IPS DF 4.7 (cell line): ENCODE measurements at regions not wholly inside any gene's neighbourhood (a gene's known extent, or its start where the extent isn't known, plus 50 kb on each side); places are given as distances from the start of the nearest gene placed in this dataset.

ENCODE experiments used
- DNase-seq: peaks from one replicate; pipeline ENCODE4 v3.0.0-alpha.2; 2013; ENCODE audit warnings: low spot score; ENCODE audit errors: extremely low read depth

DNA sequence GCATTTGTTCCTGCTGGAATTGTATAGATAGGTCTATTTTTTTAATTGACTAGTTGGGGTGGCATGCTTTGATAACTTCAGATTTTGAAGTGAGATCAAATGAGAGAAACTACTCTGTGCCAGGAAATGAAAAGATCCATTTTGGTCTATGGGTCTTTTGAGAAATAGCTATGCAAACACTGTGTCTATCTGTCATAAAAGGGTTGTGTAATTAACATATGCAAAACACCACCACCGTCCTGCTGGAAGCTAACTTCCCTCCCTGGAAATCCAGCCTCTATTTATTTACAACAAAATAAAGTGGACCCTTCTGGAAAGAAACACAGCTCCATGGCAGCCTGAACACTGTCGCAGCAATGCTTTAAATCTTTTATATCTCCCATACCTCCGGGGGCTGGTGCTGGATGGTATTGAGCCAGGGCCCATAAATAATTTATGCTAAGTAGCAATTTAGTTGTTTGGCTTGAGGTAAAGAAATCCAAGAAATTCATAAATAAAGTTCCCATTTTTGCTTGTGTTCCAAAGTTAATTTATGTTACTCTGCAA lies 244.2 kb upstream of the POU3F2 start:
- no peak for DNase-seq

DNA sequence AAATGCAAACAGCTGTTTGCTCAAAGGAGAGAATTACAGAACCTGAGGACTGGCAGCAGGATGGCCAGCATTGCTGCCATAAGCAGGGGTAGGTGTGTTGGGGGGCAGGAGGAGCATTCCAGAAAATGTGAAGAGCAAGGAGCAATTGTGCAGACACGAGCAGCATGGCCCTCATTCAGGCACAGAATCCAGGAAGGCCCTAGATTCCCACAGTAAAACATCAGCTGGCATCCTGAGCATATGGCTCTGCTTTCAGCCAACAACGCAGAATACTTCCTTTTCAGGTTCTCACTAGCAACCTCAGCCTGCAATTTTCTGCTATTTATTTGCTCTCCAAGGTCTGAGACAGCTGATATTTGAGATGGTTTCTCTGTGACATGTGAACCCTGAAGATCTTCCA lies 243.4 kb upstream of the POU3F2 start:
- DNase-seq, result no peak

- DNase-seq, result no peak
Measured at GRCh38 chr6:98593676-98594075, 240.7 kb upstream of the POU3F2 start.

- no peak for DNase-seq
Measured at GRCh38 chr6:98601716-98602115, 232.7 kb upstream of the POU3F2 start.

DNA sequence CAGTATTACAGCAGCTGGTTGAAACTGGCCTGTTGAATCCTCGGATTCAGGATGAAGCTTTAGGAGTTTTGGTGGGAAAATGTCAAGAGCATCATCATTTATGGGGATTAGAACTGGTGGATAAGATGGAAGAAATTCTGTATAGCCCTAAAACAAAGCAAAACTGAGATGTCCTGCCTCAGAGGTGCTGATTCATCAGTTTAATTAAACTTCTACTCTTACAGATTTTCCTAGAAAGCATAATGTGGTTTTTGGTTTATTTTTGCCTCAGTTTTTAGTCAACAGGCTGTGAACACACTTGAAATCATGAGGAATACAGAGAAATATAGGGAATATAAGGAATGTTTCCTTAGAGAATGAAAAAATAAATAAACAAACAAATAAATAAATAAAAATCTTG lies 228.7 kb upstream of the POU3F2 start:
- DNase-seq, result no peak

- no peak for DNase-seq
Measured at GRCh38 chr6:98627129-98627775, 207.1 kb upstream of the POU3F2 start.

GRCh38 chr6:98633886-98634285 lies 200.5 kb upstream of the POU3F2 start:
- no peak for DNase-seq

DNA sequence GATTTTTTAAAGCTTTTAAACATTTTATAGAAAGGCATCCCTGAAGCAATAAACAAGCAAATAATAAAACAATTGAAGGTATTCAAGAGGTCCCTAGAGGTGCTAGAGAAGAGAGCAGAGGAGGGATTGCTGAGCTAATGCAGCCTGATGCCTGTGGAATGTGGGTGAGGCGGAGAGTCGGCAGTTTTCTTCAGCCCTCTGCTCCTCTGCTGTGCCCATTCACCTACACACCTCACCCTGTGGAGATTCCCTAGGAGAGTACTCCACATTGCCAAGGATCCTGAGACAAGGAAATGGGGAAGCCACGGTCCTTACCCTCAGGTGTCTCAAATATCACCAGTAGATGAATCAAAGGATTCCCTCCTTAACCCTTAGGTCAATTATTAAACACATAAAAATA lies 199.8 kb upstream of the POU3F2 start:
- DNase-seq, result no peak

DNA sequence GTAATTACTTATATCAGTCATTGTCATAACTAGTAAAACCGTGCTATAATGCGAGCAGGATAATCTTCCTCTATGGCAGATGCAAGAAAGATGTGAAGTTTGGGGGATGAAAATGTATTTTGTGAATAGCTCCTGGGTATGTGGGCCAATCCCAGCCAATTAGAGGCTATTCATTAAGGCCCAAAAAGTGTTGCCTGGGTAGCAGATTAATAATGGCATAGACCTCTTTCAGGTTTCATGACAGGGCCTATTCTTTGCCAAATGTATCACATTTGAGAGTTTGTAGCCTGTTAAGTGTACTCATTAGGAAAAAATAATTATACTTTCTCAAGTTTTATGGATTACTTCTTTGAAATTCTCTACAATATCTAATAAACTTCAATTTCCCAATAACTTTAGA lies 199.2 kb upstream of the POU3F2 start:
- DNase-seq, result no peak

- DNase-seq, result no peak
Measured at GRCh38 chr6:98636941-98637340, 197.4 kb upstream of the POU3F2 start.

GRCh38 chr6:98639089-98639635 lies 195.2 kb upstream of the POU3F2 start:
- DNase-seq, result no peak

- no peak for DNase-seq
Measured at GRCh38 chr6:98640366-98640765, 194.0 kb upstream of the POU3F2 start.

DNA sequence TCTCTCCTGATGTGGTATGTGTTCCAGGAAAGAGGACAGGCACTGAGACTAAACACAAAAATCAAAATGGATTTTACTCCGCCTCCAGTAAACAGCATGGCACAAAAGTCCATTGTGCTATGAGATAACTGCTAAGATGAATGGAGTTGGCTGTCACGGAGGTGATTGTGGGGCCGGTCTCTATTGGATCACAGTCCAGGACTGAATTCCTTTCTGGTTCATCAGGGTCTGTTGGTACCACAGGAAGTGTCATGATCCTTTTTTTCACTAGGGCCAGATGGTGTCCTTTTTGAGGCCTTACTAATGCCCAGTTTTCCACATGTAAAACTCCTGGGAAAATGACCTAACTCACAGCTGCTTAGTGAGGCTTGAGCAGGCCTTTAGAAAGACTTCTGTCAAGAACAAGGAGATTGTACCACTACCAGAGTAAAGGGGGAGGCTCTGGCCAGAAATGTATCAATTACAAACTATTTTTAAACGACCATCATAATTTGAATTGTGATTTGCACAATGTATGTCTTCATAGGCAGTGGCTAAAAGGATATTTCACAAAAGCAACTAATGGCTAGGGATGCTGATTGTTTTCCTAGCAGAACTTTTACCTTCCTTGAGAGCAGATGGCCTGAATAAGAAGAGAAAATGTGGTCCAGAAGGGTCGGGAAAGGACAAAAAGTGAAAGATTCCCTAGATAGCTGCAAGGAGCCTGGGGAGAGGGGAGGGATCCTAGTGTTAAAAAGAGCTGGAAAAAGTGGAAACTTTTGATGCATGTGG lies 192.2 kb upstream of the POU3F2 start:
- DNase-seq, result no peak

DNA sequence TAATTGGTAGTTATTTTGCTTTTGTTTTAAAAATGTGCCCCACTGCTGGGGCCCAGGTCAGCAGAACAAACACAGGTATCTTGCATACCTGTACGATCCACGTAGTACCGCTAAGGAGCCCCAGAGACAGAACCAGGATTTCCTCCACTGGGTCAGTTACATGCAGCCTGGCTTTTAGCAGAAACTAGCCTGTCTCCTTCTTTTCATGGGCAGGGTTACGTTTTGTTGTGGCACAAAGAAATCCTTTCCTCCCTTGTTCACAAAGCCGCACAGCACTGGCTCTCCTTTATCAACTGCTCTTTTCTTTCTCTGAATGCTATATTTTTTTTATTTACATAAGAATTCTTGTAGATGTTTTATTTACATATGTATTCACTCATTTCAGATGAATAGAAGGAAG lies 190.3 kb upstream of the POU3F2 start:
- DNase-seq, result no peak

- DNase-seq, result no peak
Measured at GRCh38 chr6:98648211-98648914, 186.0 kb upstream of the POU3F2 start.

DNA sequence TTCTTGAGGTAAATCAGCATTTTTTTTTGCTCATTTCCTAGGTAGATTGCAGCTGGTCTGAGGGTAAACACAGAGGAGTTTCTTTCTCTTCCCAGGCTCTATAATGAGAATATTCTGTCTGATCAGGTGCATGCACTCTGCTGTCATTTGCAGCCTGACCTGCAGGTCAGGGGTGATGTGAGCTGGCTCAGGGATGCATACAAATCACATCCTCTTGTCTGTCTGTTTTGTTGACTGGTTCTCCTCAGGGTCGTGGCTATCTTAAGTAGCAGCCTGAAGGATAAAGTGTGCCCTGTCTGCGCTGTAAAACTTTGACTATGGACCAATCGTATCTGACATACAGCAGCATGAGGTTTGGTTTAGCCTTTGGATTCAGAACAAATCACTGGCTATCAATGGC lies 183.4 kb upstream of the POU3F2 start:
- DNase-seq, result no peak

- DNase-seq, result no peak
Measured at GRCh38 chr6:98653179-98653578, 181.2 kb upstream of the POU3F2 start.

GRCh38 chr6:98657764-98658163 lies 176.6 kb upstream of the POU3F2 start:
- DNase-seq, result no peak

DNA sequence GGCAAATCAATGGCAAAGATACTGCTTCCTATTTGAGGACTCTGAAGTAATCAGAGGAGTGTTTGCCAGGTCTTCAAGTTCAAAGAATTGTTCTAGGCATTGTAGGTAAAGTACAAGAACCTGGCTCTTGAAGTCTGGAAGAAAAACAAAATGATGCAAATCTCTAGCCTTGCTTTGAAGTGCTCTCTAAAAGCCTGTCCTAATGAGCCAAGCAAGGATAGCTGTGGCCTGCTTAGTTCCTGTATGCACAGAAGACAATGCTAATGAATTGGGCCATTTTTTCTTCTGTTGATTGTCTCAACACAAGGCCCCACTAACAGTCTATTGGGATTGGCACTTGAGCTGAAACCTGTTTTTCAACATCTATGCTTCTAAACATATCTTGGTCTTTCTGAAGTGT lies 165.0 kb upstream of the POU3F2 start:
- no peak for DNase-seq

- no peak for DNase-seq
Measured at GRCh38 chr6:98670045-98670746, 164.2 kb upstream of the POU3F2 start.
